ENCODE measurements at regions not wholly inside any gene's neighbourhood (a gene's known extent, or its start where the extent isn't known, plus 50 kb on each side); places are given as distances from the start of the nearest gene placed in this dataset.

- TF ChIP-seq RBBP5 (IDR thresholded peaks at IDR 0.05; ENCODE audit: borderline replicate concordance, low read depth, low read length) (no peak), E2F6 (IDR thresholded peaks at IDR 0.05) (no peak), CHD2 (IDR thresholded peaks at IDR 0.05; ENCODE audit: low read length) (no peak), EGR1 (IDR thresholded peaks at IDR 0.05; ENCODE audit: borderline replicate concordance, low read depth, low read length) (no peak), TCF12 (IDR thresholded peaks at IDR 0.05; ENCODE audit: low read depth, low read length) (no peak), NANOG (IDR thresholded peaks at IDR 0.05; ENCODE audit: insufficient read depth, low read depth, low read length, poor library complexity, severe bottlenecking) (no peak)
Measured at GRCh38 chr14:51314321-51315015, 74.4 kb downstream of the TMX1 start (continued).

All from H1 (cell line).